ENCODE measurements at regions not wholly inside any gene's neighbourhood (a gene's known extent, or its start where the extent isn't known, plus 50 kb on each side); places are given as distances from the start of the nearest gene placed in this dataset.

GRCh38 chr6:14512246-14512645 lies 394.7 kb downstream of the CD83 start:
- intact Hi-C loops (cut with DNase I): no loop called here
- no peaks in the 10 kb centered on the region for H3K36me3 ChIP-seq
- TF ChIP-seq POLR2A (IDR thresholded peaks at IDR 0.05): no peak
- no peak for TF ChIP-seq POLR2AphosphoS5 (IDR thresholded peaks at IDR 0.05; ENCODE audit: insufficient read depth in 1 of 2, low read depth in 1 of 2)
- TF ChIP-seq CTCF (IDR thresholded peaks at IDR 0.05): no peak
- no peak overlapping the region for H3K4me3 ChIP-seq
- no peak overlapping the region for H3K27ac ChIP-seq
- H3K27me3 ChIP-seq: no peaks in the 10 kb centered on the region
- no peaks in the 10 kb centered on the region for H3K4me1 ChIP-seq
- DNase-seq (ENCODE audit: extremely low spot score in 2 of 2): no peak
- no peaks in the 10 kb centered on the region for H3K9me3 ChIP-seq

- Histone ChIP-seq H3K4me1 (peaks cover 4% of the 10 kb centered on the region), H3K4me3 (no peak overlapping the region), H3K36me3 (no peaks in the 10 kb centered on the region), H3K27ac (no peak overlapping the region), H3K9me3 (no peaks in the 10 kb centered on the region), H3K27me3 (no peaks in the 10 kb centered on the region)
- intact Hi-C loops (cut with DNase I): no loop called here
- no peak for TF ChIP-seq POLR2AphosphoS5 (IDR thresholded peaks at IDR 0.05; ENCODE audit: insufficient read depth in 1 of 2, low read depth in 1 of 2)
- TF ChIP-seq CTCF (IDR thresholded peaks at IDR 0.05): no peak
- no peak for TF ChIP-seq POLR2A (IDR thresholded peaks at IDR 0.05)
- no peak for DNase-seq (ENCODE audit: extremely low spot score in 2 of 2)
Measured at GRCh38 chr6:14513496-14514393, 396.2 kb downstream of the CD83 start.

- Histone ChIP-seq H3K36me3 (no peaks in the 10 kb centered on the region), H3K4me1 (peaks cover 10% of the 10 kb centered on the region), H3K27ac (no peak overlapping the region), H3K27me3 (no peaks in the 10 kb centered on the region), H3K4me3 (no peak overlapping the region), H3K9me3 (no peaks in the 10 kb centered on the region)
- DNase-seq (ENCODE audit: extremely low spot score in 2 of 2): peak in 1 of 2 donors; percentile 84
- TF ChIP-seq POLR2A (IDR thresholded peaks at IDR 0.05): no peak
- no peak for TF ChIP-seq POLR2AphosphoS5 (IDR thresholded peaks at IDR 0.05; ENCODE audit: insufficient read depth in 1 of 2, low read depth in 1 of 2)
- no peak for TF ChIP-seq CTCF (IDR thresholded peaks at IDR 0.05)
- intact Hi-C loops (cut with DNase I): no loop called here
Measured at GRCh38 chr6:14516956-14517355, 399.4 kb downstream of the CD83 start.

GRCh38 chr6:14517516-14518105 lies 400.0 kb downstream of the CD83 start:
- peak in 1 of 2 donors; percentile 16 for DNase-seq (ENCODE audit: extremely low spot score in 2 of 2)

More at GRCh38 chr6:14517516-14518105, 400.0 kb downstream of the CD83 start:
- TF ChIP-seq POLR2AphosphoS5 (IDR thresholded peaks at IDR 0.05; ENCODE audit: insufficient read depth in 1 of 2, low read depth in 1 of 2) (no peak), CTCF (IDR thresholded peaks at IDR 0.05) (no peak), POLR2A (IDR thresholded peaks at IDR 0.05) (no peak)
- H3K36me3 ChIP-seq: no peaks in the 10 kb centered on the region
- H3K4me3 ChIP-seq: no peak overlapping the region
- intact Hi-C loops (cut with DNase I): no loop called here
- H3K27ac ChIP-seq: no peak overlapping the region
- H3K27me3 ChIP-seq: no peaks in the 10 kb centered on the region
- H3K9me3 ChIP-seq: no peaks in the 10 kb centered on the region
- H3K4me1 ChIP-seq: peaks cover 10% of the 10 kb centered on the region
